Stimulated activated CD8-positive, alpha-beta memory T cell treated with anti-CD3 and anti-CD28 coated beads, Interleukin-12 subunit alpha, Interleukin-12 subunit beta, amount 100 ng/mL, for 4 hours (primary cell): ENCODE measurements at regions not wholly inside any gene's neighbourhood (a gene's known extent, or its start where the extent isn't known, plus 50 kb on each side); places are given as distances from the start of the nearest gene placed in this dataset.

ENCODE experiments used
- DNase-seq: peaks from one replicate; pipeline ENCODE4 v3.0.0-alpha.2; 2020; ENCODE audit warnings: low read depth

DNA sequence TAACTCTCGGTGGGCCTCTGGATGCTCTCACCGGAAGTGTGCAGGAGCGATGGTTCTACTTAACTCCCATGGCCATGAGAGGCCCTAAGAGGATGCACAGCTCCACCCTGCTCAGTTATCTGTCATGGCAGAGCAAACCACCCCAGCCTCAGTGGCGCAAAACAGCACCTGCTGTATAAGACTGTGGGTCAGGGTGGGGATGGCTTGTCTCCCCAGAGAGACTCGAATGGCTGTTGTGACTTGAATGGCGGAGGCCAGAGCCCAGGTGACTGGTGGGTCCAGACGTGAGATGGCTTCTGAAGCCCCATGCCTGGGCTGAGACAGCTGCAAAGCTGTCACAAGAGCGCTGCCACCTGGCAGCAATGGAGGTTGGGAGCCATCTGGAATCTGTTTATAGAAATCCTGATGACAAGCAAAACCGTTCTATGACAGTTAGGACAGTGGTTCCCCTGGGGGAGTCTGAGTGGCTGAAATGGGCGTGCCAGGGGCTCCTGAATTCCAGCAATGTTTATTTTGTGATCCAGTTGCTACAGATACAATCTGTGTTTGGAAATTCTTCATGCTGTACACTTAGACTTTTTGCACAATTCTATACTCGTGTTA lies 490.5 kb downstream of the TCERG1L start:
- DNase-seq: no peak

DNA sequence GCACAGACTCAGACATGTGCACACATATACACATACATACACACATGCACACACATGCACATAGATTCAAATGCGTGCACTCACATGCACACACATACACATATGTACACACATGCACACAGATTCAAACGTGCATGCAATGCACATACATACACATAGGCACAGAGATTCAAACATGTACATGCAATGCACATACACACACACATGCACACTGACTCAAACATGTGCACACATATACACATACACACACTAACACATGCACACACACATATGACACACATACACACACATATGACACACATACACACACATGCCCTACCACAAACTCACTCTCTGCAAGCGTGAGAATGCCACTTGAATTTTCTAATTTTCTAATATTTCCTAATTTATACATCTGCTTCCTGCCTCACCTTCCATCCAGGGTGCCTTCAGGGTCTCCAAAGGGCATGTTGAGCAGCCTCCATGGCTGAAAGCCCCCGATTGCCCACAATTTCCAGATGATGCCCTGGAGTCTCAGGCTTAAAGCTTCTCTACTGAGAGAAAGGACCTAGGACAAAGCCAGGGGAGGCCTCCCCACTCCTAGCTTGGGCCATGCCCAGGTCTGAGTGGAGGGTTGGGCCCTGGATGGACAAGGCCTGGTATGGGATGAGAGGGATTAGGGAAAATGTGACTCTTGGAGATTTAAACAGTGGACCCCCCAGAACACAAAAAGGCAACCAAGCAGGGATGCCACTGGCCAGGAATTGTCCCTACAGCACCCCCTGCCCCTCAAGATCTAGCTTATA lies 487.1 kb downstream of the TCERG1L start:
- DNase-seq: no peak

DNA sequence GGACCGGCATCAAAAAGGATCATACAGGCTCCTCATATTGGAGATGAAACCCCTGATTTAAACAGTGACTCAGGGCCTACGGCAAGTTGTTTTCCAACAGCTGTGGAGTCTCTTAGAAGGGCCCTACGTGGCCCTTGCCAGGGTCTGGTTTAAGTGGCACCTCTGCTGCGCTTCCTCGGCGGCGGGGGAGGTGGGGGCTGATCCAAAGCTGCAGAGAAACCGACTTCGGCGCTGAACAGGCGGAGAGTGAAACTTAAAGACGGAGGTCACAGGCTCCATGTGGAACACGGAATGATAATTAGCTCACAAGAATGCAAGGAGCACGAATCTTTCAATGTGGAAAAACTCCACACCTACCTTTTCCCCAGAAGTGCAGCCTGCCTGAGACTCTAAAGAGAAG lies 477.9 kb downstream of the TCERG1L start:
- DNase-seq: no peak

DNA sequence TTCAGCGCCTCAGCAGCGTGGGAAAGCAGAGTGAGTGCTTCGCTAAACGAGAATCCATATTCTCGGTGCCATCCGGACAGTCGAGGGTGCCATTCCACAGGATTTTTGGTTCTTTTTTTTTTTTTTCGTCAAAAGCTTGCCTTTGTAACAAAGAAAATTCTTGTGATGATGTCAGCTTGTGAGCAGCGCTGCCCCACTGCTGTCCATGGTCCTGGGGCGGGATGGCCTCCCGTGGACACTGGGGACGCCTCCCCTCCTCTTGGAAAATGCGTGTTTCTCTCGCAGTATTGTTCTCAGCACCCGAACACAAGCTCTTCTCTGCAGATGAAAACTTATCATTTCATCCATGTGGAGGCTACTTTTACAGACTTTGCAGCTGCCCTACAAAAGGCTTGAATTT lies 477.4 kb downstream of the TCERG1L start:
- DNase-seq: no peak

DNA sequence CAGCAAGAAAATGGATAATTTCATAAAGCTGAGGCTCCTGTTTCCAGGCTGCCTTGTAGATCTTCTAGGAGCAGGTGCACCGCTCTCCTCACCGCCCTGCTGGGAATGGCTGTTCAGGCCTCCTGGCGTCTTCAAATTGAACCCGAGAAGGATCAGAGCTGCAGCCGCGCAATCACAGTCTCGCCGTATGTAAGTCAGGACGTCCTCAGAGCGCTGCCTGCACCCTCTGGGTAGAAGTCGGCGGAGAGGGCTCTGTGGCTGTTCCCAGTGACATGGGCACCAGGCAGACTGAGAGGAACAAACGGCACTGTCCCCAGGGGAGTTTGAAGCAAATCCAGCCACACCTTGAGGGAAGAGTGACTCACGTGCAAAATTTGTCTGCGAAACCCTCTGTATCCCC lies 476.9 kb downstream of the TCERG1L start:
- DNase-seq: no peak

DNA sequence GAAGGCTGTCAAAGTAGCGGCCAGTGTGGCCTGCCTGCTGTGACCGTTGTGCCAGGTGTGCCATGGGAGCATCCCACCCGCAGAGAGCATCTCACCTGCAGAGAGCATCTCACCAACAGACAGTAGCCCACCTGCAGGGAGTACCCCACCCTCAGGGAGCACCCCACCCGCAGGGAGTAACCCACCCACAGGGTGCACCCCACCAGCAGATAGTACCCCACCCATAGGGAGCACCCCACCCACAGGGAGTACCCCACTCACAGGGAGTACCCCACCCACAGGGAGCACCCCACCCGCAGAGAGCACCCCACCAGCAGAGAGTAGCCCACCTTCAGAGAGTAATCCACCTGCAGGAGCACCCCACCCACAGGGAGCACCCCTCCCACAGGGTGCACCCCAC lies 476.5 kb downstream of the TCERG1L start:
- no peak for DNase-seq

DNA sequence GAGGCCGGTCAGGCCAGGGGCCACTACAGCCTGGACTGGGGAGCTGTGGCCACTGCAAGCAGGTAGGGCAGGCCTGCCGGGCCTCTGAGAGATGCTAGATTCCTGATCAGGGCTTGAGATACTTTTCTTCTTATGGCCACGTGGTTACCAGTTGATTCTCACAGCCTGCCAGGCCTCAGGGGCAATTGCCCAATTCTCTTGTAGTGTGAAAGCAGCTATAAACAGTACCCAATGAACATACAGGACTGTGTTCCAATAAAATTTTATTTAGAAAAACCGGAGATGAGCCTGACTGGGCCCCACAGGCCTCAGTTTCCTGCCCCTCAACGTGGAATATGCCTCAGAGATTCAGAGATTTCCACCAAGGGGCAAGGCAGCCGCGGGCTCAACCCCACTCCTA lies 475.2 kb downstream of the TCERG1L start:
- no peak for DNase-seq

DNA sequence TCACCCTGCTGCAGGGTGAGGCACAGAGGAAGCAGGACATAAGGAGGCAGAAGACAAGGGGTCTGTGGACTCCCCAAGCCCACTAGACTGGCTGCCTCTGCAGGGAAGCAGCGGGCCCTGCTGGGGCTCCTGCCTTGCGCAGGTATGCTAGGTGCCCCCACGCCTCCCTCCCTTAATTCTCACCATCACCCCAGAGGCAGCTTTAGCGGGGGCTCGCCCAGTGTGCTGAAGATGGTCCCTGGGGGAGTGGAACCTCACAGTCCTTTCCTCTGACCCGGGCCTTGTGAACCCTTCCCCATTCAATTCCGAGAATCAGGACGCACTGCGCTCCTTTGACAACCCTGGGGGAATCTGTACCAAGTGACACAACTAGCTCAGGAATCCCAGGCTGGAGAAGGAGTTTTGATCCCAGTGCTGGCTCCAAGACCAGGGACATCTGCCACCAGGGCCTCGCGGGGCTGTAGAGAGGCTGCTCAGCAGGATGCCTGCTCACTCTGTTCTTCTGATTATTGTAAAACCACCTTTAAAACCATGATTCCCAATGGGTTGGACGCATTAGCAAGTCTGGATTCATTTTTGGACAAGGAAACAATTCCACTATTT lies 468.4 kb downstream of the TCERG1L start:
- no peak for DNase-seq

DNA sequence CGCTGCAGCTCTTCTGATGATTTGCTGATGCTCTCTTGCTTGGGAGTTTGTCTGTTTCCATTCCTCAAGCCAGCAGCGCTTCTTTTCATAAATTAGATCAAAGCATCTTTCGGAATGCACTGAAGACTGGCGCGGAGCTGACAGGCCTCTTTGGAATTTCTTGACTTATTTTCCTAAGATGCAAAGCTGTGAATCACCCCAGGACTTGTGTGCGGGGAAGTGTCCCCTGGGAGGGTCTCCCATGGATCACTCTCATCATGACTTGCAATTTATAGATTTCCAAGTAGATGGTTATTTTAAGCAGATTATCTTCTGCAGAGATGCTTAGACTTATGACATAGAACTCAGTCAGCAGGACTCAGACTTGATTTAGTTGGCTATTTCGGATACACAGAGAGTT lies 467.2 kb downstream of the TCERG1L start:
- no peak for DNase-seq

DNA sequence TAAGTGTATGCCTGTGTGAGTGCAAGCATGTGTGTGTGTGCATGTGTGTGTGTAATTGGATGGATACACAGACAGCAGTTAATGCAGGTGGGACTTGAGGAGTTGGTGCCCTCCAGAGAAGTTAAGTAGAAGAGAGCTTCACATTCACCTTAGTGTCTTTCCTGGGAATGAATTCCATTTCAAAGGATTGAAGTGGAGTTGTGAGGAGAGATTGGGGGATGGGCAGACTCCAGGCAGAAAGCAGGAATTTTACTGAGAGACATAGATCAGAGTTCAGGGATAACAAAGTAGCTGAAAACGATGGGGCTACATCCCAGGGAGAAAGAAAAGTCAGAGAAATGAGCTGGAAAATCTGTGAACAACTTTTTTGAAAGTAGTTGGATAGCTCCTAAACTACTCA lies 464.4 kb downstream of the TCERG1L start:
- no peak for DNase-seq

DNA sequence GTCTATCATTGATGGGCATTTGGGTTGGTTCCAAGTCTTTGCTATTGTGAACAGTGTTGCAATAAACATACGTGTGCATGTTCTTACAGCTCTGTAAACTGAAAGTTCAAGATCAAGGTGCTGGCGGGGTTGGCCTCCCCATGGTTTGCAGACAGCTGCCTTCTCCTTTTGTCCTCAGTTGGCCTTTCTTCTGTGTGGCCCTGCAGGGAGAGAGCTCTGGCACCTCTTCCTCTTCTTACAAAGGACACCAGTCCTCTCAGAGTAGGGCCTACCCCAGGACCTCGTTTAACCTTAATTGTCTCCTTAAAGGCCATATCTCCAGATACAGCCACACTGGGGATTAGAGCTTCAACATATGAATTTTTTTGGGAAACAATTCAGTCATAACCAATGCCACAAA lies 462.7 kb downstream of the TCERG1L start:
- DNase-seq: no peak

DNA sequence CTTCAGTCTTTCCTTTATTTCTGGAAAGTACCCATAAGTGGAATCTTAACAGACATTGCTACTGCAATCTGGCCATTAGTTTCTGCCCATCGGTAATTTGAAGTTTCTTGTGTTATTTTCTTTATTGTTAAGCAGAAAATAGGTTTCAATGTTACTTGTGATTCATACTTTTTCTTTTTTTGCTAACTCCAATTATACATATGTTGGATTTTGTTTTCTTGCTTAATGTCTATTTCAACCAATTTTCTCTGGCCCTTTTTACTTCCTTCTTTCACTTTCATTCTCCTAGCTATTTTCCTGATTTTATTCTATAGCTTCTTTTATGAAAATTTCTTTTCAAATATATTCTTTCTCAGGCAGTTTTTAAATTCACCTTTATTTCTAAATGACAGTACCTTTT lies 457.4 kb downstream of the TCERG1L start:
- no peak for DNase-seq

DNA sequence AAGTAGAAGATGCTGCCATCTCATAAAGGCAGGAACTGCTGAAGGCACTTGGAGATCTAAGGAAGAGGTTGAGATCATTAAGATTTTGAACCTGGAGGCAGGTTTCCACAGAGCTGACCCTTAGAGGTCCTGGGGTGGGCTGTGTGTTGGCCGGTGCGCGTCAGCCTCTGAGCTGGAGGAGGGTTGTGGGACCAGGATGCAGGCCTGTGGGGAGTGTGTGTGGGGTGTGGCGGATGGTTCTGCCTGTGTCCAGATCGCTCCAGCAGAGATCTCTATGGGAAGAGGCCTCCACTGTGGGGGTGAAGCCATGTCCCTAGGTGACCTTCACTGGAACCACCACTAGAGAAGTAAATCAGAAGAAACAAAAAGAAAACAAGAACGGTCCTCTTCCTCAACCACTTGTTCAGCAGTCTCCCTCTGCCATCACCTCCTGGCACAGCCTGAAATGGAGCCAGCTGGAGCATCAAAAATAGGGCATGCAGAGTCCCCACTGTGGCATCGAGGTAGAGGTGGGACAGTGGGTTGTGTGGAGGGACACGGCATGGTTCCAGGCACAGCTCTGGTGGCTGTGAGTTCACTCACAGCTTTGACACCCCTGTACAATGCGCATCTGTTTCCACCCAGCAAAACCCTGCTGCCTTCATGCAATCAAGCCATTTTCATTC lies 453.8 kb downstream of the TCERG1L start:
- no peak for DNase-seq

DNA sequence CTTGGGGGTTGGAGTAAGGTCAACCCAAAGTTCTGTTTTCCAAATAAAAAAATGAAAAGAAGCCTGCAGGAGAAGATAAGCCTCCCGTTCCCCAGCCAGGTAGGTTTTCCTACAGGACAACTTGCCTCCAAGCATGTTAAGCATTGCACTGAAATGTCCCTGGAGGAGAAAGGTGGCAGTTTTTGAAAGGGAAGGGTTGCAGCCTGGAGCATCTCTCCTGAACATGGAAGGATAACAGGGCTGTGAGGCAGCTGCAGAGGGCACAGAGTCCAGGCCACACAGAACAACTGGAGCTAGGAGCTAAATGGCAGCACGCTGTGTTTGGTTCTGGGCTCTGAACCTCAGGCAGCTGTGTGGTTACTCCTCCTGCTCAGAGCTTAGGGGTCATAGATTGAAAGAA lies 452.9 kb downstream of the TCERG1L start:
- no peak for DNase-seq

DNA sequence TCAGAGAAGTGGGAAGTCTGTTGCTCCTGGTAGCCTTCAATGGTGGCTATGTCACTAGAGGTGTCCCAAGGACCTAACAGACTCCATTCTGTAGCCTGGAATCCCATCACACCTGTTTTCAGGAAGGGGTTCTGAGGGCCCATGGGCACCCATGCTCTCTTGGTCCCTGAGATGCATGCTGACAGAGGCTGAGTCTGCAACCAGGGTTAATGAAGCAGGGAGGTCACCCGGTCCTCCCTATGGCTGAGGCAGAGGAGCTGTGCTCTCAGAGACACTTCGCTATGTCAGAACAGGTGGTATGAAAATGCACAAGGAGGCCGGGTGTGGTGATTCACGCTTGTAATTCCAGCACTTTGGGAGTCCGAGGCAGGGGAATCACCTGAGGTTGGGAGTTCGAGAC lies 452.1 kb downstream of the TCERG1L start:
- no peak for DNase-seq

DNA sequence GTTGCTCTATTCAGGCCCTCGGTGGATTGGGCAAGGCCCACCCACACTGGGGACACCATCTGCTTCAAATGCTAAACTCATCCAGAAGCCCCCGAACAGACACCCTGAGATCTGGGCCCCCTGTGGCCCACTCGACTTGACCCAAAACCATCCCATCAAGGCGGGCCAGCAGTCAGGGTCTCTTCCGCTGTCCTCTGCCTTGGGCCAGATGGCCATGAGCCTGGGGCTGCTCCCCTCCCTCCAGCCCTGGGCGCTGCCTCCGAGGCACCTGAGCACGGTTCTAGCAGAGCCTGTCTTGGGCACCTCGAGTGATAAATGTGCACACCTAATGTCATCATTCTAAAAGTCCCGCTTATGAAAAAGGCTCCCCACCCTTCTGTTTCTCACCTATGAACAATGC lies 449.4 kb downstream of the TCERG1L start:
- DNase-seq: no peak

DNA sequence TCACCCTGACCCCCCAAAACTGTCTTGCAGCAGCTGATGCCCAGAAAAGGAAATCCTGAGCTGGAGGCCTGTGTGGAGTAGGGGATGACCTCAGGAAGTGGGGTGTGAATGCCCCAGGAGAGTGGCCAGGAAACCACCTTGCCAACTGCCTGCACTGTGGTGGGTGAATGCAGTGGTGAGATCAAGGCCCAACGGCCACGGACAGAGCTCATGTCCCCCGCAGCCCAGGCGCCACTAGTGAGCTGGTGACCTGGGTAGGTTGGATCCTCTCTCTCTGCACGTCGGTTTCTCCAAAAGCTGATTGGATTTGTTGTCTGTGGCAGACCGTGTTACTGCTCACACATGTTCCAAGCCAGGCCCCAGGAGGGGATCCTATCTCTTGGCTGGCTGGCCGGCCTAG lies 448.9 kb downstream of the TCERG1L start:
- DNase-seq: no peak

DNA sequence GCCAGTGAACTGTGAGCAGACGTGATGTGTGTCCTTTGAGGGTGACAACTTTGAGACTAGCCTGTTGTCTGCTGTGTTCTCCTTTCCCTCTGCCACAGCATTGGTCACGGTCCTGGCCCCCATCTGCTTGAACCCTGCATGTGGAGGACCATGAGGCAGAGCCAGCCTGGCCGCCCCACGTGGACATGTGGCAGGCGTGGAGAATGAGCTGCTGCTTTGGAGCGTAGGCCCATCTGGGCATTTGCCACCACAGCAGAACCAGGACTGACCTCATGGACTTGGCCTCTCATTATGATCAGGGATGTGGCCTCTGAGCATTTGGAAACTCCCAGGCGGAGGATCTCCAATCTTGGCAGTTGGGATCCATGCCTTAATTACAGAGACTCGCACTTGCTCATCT lies 448.5 kb downstream of the TCERG1L start:
- DNase-seq: no peak

DNA sequence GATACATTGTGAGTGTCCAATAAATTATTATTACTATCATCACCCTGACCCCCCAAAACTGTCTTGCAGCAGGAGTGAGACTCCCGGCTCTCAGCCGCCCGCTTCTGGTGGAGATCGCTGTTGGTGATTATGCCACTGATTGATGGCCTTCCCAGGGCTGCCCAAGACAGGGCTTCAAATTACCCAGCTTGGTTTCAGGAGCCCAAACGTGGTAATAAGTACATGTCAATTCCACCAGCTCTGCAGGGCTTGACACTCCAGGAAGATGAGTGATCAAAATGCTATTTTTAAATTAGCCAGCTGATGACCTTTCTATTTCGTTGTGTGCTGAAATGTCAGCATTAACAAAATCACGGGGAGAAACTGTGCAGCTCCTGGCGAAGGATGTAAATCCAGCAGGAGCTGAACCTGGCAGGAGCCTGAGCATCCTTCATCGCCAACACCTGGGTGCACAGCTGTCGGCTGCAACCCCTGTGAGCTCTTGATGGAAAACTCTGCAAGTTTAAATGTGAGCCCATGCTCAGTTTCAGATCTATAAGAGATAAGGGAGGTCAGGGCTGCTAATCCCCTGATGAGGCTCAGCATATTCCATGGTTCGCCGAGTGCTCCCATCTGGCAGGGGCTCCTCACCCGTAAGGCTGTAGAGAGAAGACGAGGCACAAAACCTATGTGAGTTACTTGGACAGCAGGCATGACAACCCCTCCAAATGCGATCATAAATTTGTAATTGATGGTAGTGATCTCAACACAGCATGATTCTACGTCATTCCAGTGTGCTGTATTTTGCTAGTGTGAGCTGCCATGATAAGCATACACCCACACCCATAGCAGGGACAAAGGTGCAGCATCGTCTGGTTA lies 446.3 kb downstream of the TCERG1L start:
- DNase-seq: no peak

DNA sequence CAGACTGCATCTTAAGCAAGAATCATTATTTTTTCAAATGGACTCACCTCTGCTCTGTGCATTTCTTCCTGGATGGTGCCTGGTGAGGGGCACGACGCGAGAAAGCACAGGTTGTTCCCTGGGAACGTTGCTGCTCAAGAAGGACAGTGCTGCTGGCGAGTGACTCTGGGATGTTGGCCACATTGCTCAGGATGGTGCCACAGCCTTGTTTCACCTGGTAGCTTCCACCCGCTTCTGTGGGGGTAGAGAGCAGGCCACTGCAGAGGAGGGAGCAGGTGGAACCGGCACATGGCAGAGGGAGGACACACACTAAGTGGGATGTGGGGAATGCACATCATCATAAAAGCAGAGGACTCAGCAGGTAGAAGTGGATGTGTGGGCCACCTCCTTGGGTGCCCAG lies 444.7 kb downstream of the TCERG1L start:
- DNase-seq: no peak

DNA sequence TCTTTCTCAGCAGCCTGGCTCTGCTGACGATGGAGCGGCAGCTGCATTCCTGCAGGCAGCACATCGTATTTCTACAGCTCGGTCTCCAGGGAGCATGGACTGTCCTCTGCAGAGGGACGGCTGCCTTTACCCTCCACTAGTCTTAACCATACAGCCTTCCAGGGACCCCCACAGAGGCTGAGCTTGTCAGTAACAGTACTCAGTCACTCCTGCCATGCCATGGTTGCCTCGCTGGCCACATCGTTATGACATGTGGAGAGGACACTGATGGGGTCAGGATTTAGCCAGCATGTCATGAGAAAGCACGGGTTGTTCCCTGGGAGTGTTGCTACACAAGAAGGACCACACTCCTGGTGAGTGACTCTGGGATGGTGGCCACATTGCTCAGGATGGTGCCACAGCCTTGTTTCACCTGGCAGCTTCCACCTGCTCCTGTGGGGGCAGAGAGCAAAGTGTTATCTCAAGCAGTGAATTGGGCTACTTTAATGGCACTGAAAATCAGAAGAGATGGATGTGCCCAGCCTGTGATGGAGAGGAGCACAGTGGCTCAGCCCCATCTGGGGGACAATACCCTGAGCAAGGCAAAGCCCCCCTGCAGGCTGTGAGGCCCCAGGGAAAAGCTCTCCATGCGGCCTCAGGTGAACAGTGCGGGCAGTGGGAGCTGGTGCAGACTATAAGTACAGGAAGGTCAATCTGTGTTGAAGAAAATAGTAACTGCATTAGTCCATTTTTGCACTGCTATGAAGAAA lies 443.9 kb downstream of the TCERG1L start:
- no peak for DNase-seq
